Mesendoderm (in vitro differentiated cells): ENCODE measurements at regions not wholly inside any gene's neighbourhood (a gene's known extent, or its start where the extent isn't known, plus 50 kb on each side); places are given as distances from the start of the nearest gene placed in this dataset.
A peak's percentile ranks its signal among the peaks of the same experiment; 100 is the strongest.
"Not testable (repeated sequence)": the region's sequence is repeated elsewhere in the genome, so short reads cannot be mapped to it uniquely, and the experiment has no call there.

ENCODE experiments used
- DNase-seq: peaks from one replicate; pipeline ENCODE4 v3.0.0; 2013
- H2AK5ac ChIP-seq: 2 replicates; pipeline ENCODE4 v1.6.1; 2013; ENCODE audit warnings: low read length, inconsistent platforms
- H2BK120ac ChIP-seq: 2 replicates; pipeline ENCODE4 v1.6.1; 2013; ENCODE audit warnings: low read depth, mild to moderate bottlenecking, low read length, moderate library complexity, mixed read lengths
- H2BK15ac ChIP-seq: replicated peaks from 2 replicates; pipeline ENCODE4 v1.6.1; 2013; ENCODE audit warnings: low read depth, mild to moderate bottlenecking, moderate library complexity
- H2BK5ac ChIP-seq: 2 replicates; pipeline ENCODE4 v1.6.1; 2013; ENCODE audit warnings: low read length, inconsistent platforms
- H3K18ac ChIP-seq: 2 replicates; pipeline ENCODE4 v1.6.1; 2013; ENCODE audit warnings: mild to moderate bottlenecking, low read length, mixed read lengths
- H3K23ac ChIP-seq: one replicate; pipeline ENCODE4 v1.6.1; 2013; ENCODE audit warnings: low read length
- H3K27ac ChIP-seq: 2 replicates; pipeline ENCODE4 v1.5.1; 2013; ENCODE audit warnings: low read depth, mild to moderate bottlenecking, inconsistent platforms, low read length, moderate library complexity
- H3K27me3 ChIP-seq: 2 replicates; pipeline ENCODE4 v1.6.1; 2013; ENCODE audit warnings: low read length, control low read depth, mild to moderate bottlenecking, inconsistent platforms; ENCODE audit not compliant: insufficient read depth, poor library complexity
- H3K36me3 ChIP-seq: 2 replicates; pipeline ENCODE4 v1.6.1; 2013; ENCODE audit warnings: low read length, inconsistent platforms; ENCODE audit not compliant: control insufficient read depth, insufficient read depth
- H3K4ac ChIP-seq: one replicate; pipeline ENCODE4 v1.6.1; 2013; ENCODE audit warnings: low read depth, mild to moderate bottlenecking, low read length, moderate library complexity
- H3K4me1 ChIP-seq: 2 replicates; pipeline ENCODE4 v1.6.1; 2013; ENCODE audit warnings: low read depth, low read length, inconsistent platforms; ENCODE audit not compliant: control insufficient read depth
- H3K4me2 ChIP-seq: 2 replicates; pipeline ENCODE4 v1.6.1; 2013; ENCODE audit warnings: low read length
- H3K4me3 ChIP-seq: 2 replicates; pipeline ENCODE4 v1.5.1; 2013; ENCODE audit warnings: mild to moderate bottlenecking, low read length
- H3K56ac ChIP-seq: one replicate; pipeline ENCODE4 v1.6.1; 2013; ENCODE audit warnings: low read length
- H3K79me1 ChIP-seq: 2 replicates; pipeline ENCODE4 v1.6.1; 2013; ENCODE audit warnings: low read length, inconsistent platforms
- H3K79me2 ChIP-seq: 2 replicates; pipeline ENCODE4 v1.6.1; 2013; ENCODE audit warnings: mild to moderate bottlenecking, low read length; ENCODE audit not compliant: control insufficient read depth, insufficient read depth
- H3K9ac ChIP-seq: 2 replicates; pipeline ENCODE4 v1.6.1; 2013; ENCODE audit warnings: low read length, inconsistent platforms
- H4K5ac ChIP-seq: one replicate; pipeline ENCODE4 v1.6.1; 2013; ENCODE audit warnings: low read length
- H4K8ac ChIP-seq: one replicate; pipeline ENCODE4 v1.6.1; 2013; ENCODE audit warnings: low read depth, mild to moderate bottlenecking, control low read depth, low read length, moderate library complexity
- WGBS: extraction: QIAGEN DNeasy Blood & Tissue Kit; methylation state at CpG from one replicate; pipeline ENCODE4 v1.1.7; 2013; ENCODE audit warnings: low lambda C conversion rate, missing lambda C conversion rate; ENCODE audit not compliant: insufficient coverage; ENCODE audit errors: extremely low coverage; 5-methylcytosine and 5-hydroxymethylcytosine counted together

- H2BK15ac ChIP-seq, H3K4me3 ChIP-seq, H3K79me2 ChIP-seq, H3K4ac ChIP-seq, H2AK5ac ChIP-seq, H2BK5ac ChIP-seq, DNase-seq, H3K18ac ChIP-seq, H3K56ac ChIP-seq, H4K5ac ChIP-seq, H3K27me3 ChIP-seq, H3K36me3 ChIP-seq, H2BK120ac ChIP-seq, H3K4me2 ChIP-seq, H3K23ac ChIP-seq, H3K9ac ChIP-seq, H3K27ac ChIP-seq, H4K8ac ChIP-seq, H3K79me1 ChIP-seq, H3K4me1 ChIP-seq: not testable (repeated sequence)
- WGBS, result no CpG with 5 or more reads among the region's 3 CpGs
Observed at GRCh38 chrX:132302687-132303086, 83.4 kb upstream of the RAP2C start.

- H3K79me2 ChIP-seq, result no peaks in the 10 kb centered on the region
- no peak overlapping the region for H2BK120ac ChIP-seq
- H3K27ac ChIP-seq, result no peak overlapping the region
- no CpG with 5 or more reads among the region's 2 CpGs for WGBS
- no peaks in the 10 kb centered on the region for H3K4me1 ChIP-seq
- H3K56ac ChIP-seq, result no peak overlapping the region
- H4K8ac ChIP-seq, result no peak overlapping the region
- H3K79me1 ChIP-seq, result no peaks in the 10 kb centered on the region
- no peak overlapping the region for H3K4me2 ChIP-seq
- H2AK5ac ChIP-seq, result no peak overlapping the region
- DNase-seq, result no peak
- no peaks in the 10 kb centered on the region for H3K27me3 ChIP-seq
- no peak overlapping the region for H3K23ac ChIP-seq
- no peak overlapping the region for H3K18ac ChIP-seq
- no peak overlapping the region for H2BK15ac ChIP-seq
- no peak overlapping the region for H3K9ac ChIP-seq
- H4K5ac ChIP-seq, result no peak overlapping the region
- H3K4ac ChIP-seq, result no peak overlapping the region
- no peak overlapping the region for H2BK5ac ChIP-seq
- H3K4me3 ChIP-seq, result no peak overlapping the region
- no peaks in the 10 kb centered on the region for H3K36me3 ChIP-seq
Observed at GRCh38 chrX:132294776-132295495, 75.7 kb upstream of the RAP2C start.

- no peak overlapping the region for H3K9ac ChIP-seq
- no peak overlapping the region for H4K5ac ChIP-seq
- H3K4ac ChIP-seq, result no peak overlapping the region
- H3K4me3 ChIP-seq, result no peak overlapping the region
- no peaks in the 10 kb centered on the region for H3K27me3 ChIP-seq
- H3K36me3 ChIP-seq, result no peaks in the 10 kb centered on the region
- no peaks in the 10 kb centered on the region for H3K4me1 ChIP-seq
- H3K79me2 ChIP-seq, result no peaks in the 10 kb centered on the region
- H2AK5ac ChIP-seq, result no peak overlapping the region
- no peak overlapping the region for H2BK5ac ChIP-seq
- H4K8ac ChIP-seq, result no peak overlapping the region
- H3K18ac ChIP-seq, result no peak overlapping the region
- WGBS, result no CpG with 5 or more reads among the region's 1 CpG
- no peaks in the 10 kb centered on the region for H3K79me1 ChIP-seq
- no peak overlapping the region for H3K27ac ChIP-seq
- no peak overlapping the region for H2BK120ac ChIP-seq
- DNase-seq, result no peak
- no peak overlapping the region for H3K56ac ChIP-seq
- no peak overlapping the region for H2BK15ac ChIP-seq
- H3K23ac ChIP-seq, result no peak overlapping the region
- no peak overlapping the region for H3K4me2 ChIP-seq
Observed at GRCh38 chrX:132294192-132294591, 74.9 kb upstream of the RAP2C start.

- H3K36me3 ChIP-seq, result no peaks in the 10 kb centered on the region
- no CpG with 5 or more reads among the region's 5 CpGs for WGBS
- no peak overlapping the region for H3K18ac ChIP-seq
- no peak overlapping the region for H2BK5ac ChIP-seq
- H4K8ac ChIP-seq, result no peak overlapping the region
- no peaks in the 10 kb centered on the region for H3K4me1 ChIP-seq
- H3K4me2 ChIP-seq, result no peak overlapping the region
- H3K4ac ChIP-seq, result no peak overlapping the region
- no peak overlapping the region for H2BK120ac ChIP-seq
- no peak overlapping the region for H3K27ac ChIP-seq
- DNase-seq, result peak; percentile 63
- no peak overlapping the region for H3K9ac ChIP-seq
- no peak overlapping the region for H3K4me3 ChIP-seq
- H2AK5ac ChIP-seq, result no peak overlapping the region
- no peak overlapping the region for H3K23ac ChIP-seq
- H3K79me2 ChIP-seq, result no peaks in the 10 kb centered on the region
- no peaks in the 10 kb centered on the region for H3K27me3 ChIP-seq
- H3K56ac ChIP-seq, result no peak overlapping the region
- H2BK15ac ChIP-seq, result no peak overlapping the region
- no peak overlapping the region for H4K5ac ChIP-seq
- H3K79me1 ChIP-seq, result no peaks in the 10 kb centered on the region
Observed at GRCh38 chrX:132292793-132293192, 73.5 kb upstream of the RAP2C start.

- Histone ChIP-seq H4K8ac (no peak overlapping the region), H3K36me3 (no peaks in the 10 kb centered on the region), H2BK5ac (no peak overlapping the region), H2AK5ac (no peak overlapping the region), H3K27me3 (no peaks in the 10 kb centered on the region), H3K4me2 (no peak overlapping the region), H3K79me2 (no peaks in the 10 kb centered on the region), H3K79me1 (no peaks in the 10 kb centered on the region), H2BK120ac (no peak overlapping the region), H3K23ac (no peak overlapping the region), H3K4me1 (no peaks in the 10 kb centered on the region), H3K27ac (no peak overlapping the region), H4K5ac (no peak overlapping the region), H3K9ac (no peak overlapping the region), H3K18ac (no peak overlapping the region), H3K4ac (no peak overlapping the region), H3K4me3 (no peak overlapping the region), H2BK15ac (no peak overlapping the region), H3K56ac (no peak overlapping the region)
- no CpG with 5 or more reads among the region's 2 CpGs for WGBS
- no peak for DNase-seq
Observed at GRCh38 chrX:132277953-132278614, 58.8 kb upstream of the RAP2C start.
